GM12873 (cell line): ENCODE measurements at regions not wholly inside any gene's neighbourhood (a gene's known extent, or its start where the extent isn't known, plus 50 kb on each side); places are given as distances from the start of the nearest gene placed in this dataset.
A peak's percentile ranks its signal among the peaks of the same experiment; 100 is the strongest.

Experiments used
- TF ChIP-seq, protein P1 (sequence below): IDR thresholded peaks from 2 replicates; pipeline ENCODE4 v1.5.1; 2012; ENCODE audit warnings: low read depth, mild to moderate bottlenecking, moderate library complexity, low read length, control low read depth; ENCODE audit not compliant: insufficient read depth; ENCODE audit errors: missing control alignments

DNA sequence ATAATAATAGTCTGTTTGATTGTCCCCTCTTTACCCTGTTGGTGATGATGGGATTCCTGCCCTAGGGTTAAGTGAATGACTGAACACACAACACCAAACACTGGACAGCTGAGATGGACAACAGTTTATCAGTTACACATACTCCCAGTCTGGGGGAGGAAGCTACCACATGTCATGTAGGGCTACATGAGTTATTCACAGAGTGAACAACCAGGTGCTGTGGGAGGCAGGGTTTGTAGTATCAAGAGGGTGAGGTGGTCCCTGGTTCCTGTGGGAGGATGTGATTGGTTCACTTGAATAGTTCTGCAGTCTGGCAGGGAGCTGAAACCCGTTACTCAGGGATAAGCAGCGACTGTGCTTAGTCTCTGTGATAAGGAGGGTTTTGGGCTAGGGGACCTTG is 88.8 kb upstream of the AP1S2 start:
- TF ChIP-seq, protein P1, sequence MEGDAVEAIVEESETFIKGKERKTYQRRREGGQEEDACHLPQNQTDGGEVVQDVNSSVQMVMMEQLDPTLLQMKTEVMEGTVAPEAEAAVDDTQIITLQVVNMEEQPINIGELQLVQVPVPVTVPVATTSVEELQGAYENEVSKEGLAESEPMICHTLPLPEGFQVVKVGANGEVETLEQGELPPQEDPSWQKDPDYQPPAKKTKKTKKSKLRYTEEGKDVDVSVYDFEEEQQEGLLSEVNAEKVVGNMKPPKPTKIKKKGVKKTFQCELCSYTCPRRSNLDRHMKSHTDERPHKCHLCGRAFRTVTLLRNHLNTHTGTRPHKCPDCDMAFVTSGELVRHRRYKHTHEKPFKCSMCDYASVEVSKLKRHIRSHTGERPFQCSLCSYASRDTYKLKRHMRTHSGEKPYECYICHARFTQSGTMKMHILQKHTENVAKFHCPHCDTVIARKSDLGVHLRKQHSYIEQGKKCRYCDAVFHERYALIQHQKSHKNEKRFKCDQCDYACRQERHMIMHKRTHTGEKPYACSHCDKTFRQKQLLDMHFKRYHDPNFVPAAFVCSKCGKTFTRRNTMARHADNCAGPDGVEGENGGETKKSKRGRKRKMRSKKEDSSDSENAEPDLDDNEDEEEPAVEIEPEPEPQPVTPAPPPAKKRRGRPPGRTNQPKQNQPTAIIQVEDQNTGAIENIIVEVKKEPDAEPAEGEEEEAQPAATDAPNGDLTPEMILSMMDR = no peak

DNA sequence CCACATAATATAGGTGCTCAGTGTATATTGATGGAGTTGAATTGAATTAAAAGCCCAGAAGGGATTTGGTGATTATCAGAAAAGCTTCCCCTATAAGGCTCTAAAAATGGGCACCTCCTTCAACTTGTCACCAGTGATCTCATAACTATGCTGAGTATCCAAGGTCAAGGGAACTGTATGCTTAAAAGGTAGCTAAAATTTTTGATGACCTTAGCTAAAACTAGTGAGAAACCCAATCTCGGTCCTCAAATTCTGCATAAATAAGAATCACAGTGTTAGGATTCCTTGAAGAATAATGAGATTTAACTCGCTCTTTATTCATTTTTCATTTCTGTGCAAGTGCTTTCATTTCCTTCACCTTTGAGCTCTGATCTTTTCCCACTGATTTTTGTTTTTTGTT is 87.7 kb upstream of the AP1S2 start:
- TF ChIP-seq, protein P1 = no peak

DNA sequence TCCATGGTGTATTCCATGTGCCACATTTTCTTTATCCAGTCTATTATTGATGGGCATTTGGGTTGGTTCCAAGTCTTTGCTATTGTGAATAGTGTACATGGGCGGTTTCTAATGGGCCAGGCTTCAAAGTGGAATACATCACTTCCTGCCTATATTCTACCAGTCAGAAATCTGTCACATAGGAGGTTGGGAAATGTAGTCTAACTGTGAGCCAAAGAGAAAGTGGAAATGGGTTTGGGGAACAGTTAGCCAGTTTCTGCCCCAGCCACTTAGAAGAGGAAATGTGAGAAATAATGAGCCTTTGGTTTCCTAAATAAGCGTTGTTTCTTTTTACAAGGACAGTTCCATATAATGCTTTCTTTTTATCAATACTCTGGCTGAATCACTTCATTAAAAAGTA is 85.1 kb upstream of the AP1S2 start:
- TF ChIP-seq, protein P1 = no peak

DNA sequence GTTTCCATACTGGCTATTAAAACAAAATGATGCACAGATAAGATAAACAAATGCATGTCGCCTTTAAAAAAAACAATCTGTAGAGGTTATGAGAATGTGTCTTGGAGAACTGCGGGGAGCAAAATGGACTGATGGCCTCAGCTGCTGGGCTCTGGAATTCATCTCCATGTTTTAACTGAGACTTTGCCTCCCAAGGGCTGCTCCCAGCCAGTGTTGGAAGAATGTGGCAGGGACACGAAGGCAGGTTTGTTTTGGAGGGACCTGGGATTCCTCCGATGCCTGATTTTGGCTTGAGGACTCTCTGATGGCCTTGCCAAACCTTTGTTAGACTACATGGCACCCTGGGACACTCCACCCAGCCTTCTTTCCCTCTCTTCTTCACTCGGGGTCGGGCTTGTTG is 83.5 kb upstream of the AP1S2 start:
- TF ChIP-seq, protein P1 = no peak

DNA sequence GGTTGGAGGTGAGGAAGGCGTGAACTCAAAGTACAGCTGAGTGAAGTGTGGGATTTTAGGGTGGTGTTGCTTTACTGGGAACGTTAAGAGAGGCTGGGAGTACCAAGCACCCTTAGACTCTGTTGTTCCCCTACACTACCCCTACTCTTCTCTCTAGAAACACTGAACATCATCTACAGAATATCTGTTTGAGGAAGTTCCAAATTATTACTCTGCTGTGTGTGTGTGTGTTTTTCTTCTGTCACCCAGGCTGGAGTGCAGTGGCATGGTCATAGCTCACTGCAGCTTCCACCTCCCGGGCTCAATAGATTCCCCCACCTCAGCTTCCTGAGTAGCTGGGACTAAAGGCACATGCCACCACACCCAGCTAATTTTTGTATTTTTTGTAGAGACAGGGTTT is 76.7 kb upstream of the AP1S2 start:
- TF ChIP-seq, protein P1 = no peak

DNA sequence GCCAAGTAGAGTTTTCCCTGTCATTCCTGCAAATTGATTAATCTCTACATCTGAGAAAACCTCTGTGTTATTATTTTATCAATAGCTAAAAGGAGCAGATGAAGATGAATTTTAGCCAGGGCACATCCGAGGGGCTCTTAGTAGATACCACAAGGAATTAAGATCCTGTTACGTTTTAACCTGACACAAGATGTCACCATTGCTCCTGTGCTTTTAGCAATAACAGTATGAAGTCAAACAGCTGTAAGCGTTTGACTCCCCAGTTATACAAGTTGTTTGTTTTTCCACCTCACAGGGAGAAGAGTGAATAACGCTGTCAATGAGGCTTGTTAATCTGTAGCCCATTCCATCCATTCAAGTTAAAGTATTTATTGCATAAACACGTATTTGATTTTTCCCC is 76.0 kb upstream of the AP1S2 start:
- TF ChIP-seq, protein P1 = peak; percentile 48

DNA sequence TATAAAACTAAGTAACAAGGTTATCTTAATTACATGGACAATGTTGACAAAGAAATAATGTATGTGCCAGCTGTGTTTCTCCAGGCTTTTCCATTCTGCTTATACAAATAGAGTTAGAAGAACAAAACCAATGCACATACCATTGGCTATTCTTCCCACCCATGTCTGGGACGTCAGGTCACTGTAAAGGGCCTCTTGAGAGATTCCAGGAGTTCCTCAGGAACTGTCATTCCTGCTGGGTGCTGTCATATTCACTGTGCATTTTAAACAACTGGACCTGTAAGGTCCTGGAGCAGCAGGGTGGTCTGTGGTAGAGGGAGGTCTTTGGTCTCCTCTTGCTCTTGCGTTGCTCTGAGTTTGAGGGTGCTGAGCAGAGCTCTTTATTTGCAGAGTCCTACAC is 74.6 kb upstream of the AP1S2 start:
- TF ChIP-seq, protein P1 = no peak

DNA sequence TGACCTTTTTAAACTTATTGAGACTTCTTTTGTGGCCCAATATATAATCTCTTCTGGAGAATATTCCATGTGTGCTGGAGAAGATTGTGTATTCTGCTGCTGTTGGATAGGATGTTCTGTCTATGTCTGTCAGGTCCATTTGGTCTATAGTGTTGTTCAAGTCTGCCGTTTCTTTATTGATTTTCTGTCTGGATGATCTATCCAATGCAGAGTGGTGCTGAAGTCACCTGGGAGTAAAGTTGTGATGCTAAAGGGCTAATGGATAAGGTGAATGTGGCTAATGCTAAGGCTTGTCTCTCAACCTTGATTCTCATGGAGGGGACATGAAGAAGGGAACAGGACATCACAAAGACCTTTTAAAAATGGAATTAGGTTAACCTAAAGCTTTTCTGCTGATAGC is 72.0 kb upstream of the AP1S2 start:
- TF ChIP-seq, protein P1 = no peak
